WTC11 (cell line): ENCODE measurements at regions not wholly inside any gene's neighbourhood (a gene's known extent, or its start where the extent isn't known, plus 50 kb on each side); places are given as distances from the start of the nearest gene placed in this dataset.

Experiments
- ATAC-seq: fragments of 200-7000 bp; cut with Tn5 transposase; 2 replicates; pipeline ENCODE4 v1.10.0; 2021; ENCODE audit warnings: mild to moderate bottlenecking, moderate library complexity
- CTCF ChIA-PET: fragments of 300-600 bp; sonication (Branson Sonifier 250); formaldehyde crosslinking; loops from one replicate; lab custom pipeline; 2021; ENCODE audit warnings: antibody characterized with exemption; lab: Charles Lee
- POLR2A ChIA-PET: fragments of 350-600 bp; sonication (Branson Sonifier 250); formaldehyde crosslinking; loops from one replicate; lab custom pipeline; 2021; ENCODE audit warnings: antibody characterized with exemption; lab: Charles Lee
- DNase-seq: peaks from one replicate; pipeline ENCODE4 v3.0.0; 2021; ENCODE audit warnings: low spot score
- H3K27ac Mint-ChIP-seq: 2 replicates; pipeline ENCODE4 v1.8.0; 2021; ENCODE audit warnings: mixed read lengths
- H3K27me3 Mint-ChIP-seq: 2 replicates; pipeline ENCODE4 v1.8.0; 2021; ENCODE audit warnings: low read depth, mild to moderate bottlenecking, moderate library complexity, mixed read lengths
- H3K36me3 Mint-ChIP-seq: 2 replicates; pipeline ENCODE4 v1.8.0; 2021; ENCODE audit warnings: mixed read lengths
- H3K4me1 Mint-ChIP-seq: 2 replicates; pipeline ENCODE4 v1.8.0; 2022; ENCODE audit warnings: mixed read lengths
- H3K4me3 Mint-ChIP-seq: 2 replicates; pipeline ENCODE4 v1.8.0; 2021; ENCODE audit warnings: mild to moderate bottlenecking, moderate library complexity, mixed read lengths
- H3K9me3 Mint-ChIP-seq: 2 replicates; pipeline ENCODE4 v1.8.0; 2021; ENCODE audit warnings: mixed read lengths
- ATF1 ChIP-seq: sonication (generic); formaldehyde crosslinking; IDR thresholded peaks from 2 replicates; pipeline ENCODE4 v1.8.1; 2023; ENCODE audit warnings: mild to moderate bottlenecking, moderate library complexity, missing genetic modification reagents
- CREB1 ChIP-seq: sonication (generic); formaldehyde crosslinking; IDR thresholded peaks from 2 replicates; pipeline ENCODE4 v1.8.0; 2023; ENCODE audit warnings: mild to moderate bottlenecking, missing genetic modification reagents
- CREM ChIP-seq: sonication (generic); formaldehyde crosslinking; IDR thresholded peaks from 2 replicates; pipeline ENCODE4 v1.8.1; 2022; ENCODE audit warnings: mild to moderate bottlenecking, missing genetic modification reagents, moderate library complexity
- GTF2I ChIP-seq: fragments of 250-450 bp; sonication (Bioruptor Pico); conservative IDR thresholded peaks from 2 replicates; pipeline ENCODE4 v1.4.0; 2021; ENCODE audit warnings: mild to moderate bottlenecking
- MXD4 ChIP-seq: fragments of 250-450 bp; sonication (Bioruptor Pico); IDR thresholded peaks from 2 replicates; pipeline ENCODE4 v1.8.0; 2021; ENCODE audit warnings: mild to moderate bottlenecking, moderate library complexity, borderline replicate concordance
- NFE2L1 ChIP-seq: sonication (generic); formaldehyde crosslinking; IDR thresholded peaks from 2 replicates; pipeline ENCODE4 v1.8.1; 2023; ENCODE audit warnings: missing genetic modification reagents
- OVOL2 ChIP-seq: fragments of 250-450 bp; sonication (Bioruptor Pico); IDR thresholded peaks from 2 replicates; pipeline ENCODE4 v1.9.0; 2021; ENCODE audit warnings: mild to moderate bottlenecking, borderline replicate concordance
- SOX15 ChIP-seq: fragments of 250-450 bp; sonication (Bioruptor Pico); IDR thresholded peaks from 2 replicates; pipeline ENCODE4 v1.9.0; 2021; ENCODE audit warnings: mild to moderate bottlenecking
- TEAD1 ChIP-seq: sonication (generic); formaldehyde crosslinking; IDR thresholded peaks from 2 replicates; pipeline ENCODE4 v1.8.0; 2022; ENCODE audit warnings: mild to moderate bottlenecking, missing genetic modification reagents
- ZNF138 ChIP-seq: sonication (generic); formaldehyde crosslinking; conservative IDR thresholded peaks from 2 replicates; pipeline ENCODE4 v1.8.1; 2022; ENCODE audit warnings: mild to moderate bottlenecking, moderate library complexity, missing genetic modification reagents
- TF ChIP-seq, protein P1 (sequence below): sonication (generic); formaldehyde crosslinking; IDR thresholded peaks from 2 replicates; pipeline ENCODE4 v1.8.1; 2023; ENCODE audit warnings: mild to moderate bottlenecking, missing genetic modification reagents, borderline replicate concordance
- TF ChIP-seq, protein P2 (sequence below): fragments of 250-450 bp; sonication (Bioruptor Pico); IDR thresholded peaks from 2 replicates; pipeline ENCODE4 v1.9.0; 2021; ENCODE audit warnings: mild to moderate bottlenecking, borderline replicate concordance
- TF ChIP-seq, protein P3 (sequence below): sonication (generic); formaldehyde crosslinking; IDR thresholded peaks from 2 replicates; pipeline ENCODE4 v1.8.1; 2023; ENCODE audit warnings: mild to moderate bottlenecking, missing genetic modification reagents, moderate library complexity
- TF ChIP-seq, protein P4 (sequence below): fragments of 250-450 bp; sonication (Bioruptor Pico); conservative IDR thresholded peaks from 2 replicates; pipeline ENCODE4 v1.9.0; 2021; ENCODE audit warnings: mild to moderate bottlenecking
- TF ChIP-seq, protein P5 (sequence below): sonication (generic); formaldehyde crosslinking; IDR thresholded peaks from 2 replicates; pipeline ENCODE4 v1.8.1; 2023; ENCODE audit warnings: mild to moderate bottlenecking, missing genetic modification reagents

DNA sequence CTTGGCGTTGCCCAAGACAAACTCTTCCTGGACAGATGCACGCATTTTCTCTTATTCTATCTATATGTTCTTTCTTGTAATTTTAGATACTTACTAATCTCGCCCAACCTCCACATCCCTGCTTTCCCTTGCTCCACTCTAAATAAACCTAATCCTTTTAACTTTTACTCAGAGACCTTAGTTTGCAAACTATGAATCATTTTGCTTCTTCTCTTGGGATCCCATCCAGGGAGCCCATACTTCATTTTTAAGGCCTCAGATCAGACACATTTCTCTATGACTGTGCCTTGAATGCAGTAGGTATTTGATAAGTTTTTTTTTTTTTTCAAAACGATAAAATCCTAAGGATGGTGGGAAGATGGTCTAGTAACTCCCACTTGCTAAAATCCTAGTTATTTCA is 353.8 kb upstream of the HAND2 start (continued):
- TF ChIP-seq, protein P1, sequence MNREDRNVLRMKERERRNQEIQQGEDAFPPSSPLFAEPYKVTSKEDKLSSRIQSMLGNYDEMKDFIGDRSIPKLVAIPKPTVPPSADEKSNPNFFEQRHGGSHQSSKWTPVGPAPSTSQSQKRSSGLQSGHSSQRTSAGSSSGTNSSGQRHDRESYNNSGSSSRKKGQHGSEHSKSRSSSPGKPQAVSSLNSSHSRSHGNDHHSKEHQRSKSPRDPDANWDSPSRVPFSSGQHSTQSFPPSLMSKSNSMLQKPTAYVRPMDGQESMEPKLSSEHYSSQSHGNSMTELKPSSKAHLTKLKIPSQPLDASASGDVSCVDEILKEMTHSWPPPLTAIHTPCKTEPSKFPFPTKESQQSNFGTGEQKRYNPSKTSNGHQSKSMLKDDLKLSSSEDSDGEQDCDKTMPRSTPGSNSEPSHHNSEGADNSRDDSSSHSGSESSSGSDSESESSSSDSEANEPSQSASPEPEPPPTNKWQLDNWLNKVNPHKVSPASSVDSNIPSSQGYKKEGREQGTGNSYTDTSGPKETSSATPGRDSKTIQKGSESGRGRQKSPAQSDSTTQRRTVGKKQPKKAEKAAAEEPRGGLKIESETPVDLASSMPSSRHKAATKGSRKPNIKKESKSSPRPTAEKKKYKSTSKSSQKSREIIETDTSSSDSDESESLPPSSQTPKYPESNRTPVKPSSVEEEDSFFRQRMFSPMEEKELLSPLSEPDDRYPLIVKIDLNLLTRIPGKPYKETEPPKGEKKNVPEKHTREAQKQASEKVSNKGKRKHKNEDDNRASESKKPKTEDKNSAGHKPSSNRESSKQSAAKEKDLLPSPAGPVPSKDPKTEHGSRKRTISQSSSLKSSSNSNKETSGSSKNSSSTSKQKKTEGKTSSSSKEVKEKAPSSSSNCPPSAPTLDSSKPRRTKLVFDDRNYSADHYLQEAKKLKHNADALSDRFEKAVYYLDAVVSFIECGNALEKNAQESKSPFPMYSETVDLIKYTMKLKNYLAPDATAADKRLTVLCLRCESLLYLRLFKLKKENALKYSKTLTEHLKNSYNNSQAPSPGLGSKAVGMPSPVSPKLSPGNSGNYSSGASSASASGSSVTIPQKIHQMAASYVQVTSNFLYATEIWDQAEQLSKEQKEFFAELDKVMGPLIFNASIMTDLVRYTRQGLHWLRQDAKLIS (CRISPR knock-in tag), result no peak

DNA sequence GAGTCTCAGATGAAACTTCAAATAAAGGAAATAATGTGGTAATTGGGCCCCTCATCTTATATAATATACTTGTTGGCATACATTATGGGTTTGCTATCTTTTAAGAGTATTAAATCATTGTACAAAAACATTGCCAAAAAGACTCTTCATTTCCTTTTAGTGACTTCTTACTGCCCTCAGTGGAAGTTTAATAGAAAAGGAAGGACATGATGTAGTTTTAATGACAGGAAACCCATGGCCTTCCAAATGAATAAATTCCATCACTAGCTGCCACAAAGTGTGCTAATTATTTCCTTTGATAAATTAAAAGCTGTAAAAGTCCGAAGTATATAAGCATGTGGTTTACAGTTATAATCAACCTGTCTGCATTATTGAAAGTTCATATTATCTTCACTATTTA is 350.9 kb upstream of the HAND2 start:
- Mint-ChIP-seq H3K4me3 (no peak overlapping the region), H3K36me3 (no peaks in the 10 kb centered on the region)
- no peak for ATAC-seq
- TF ChIP-seq, protein P2, sequence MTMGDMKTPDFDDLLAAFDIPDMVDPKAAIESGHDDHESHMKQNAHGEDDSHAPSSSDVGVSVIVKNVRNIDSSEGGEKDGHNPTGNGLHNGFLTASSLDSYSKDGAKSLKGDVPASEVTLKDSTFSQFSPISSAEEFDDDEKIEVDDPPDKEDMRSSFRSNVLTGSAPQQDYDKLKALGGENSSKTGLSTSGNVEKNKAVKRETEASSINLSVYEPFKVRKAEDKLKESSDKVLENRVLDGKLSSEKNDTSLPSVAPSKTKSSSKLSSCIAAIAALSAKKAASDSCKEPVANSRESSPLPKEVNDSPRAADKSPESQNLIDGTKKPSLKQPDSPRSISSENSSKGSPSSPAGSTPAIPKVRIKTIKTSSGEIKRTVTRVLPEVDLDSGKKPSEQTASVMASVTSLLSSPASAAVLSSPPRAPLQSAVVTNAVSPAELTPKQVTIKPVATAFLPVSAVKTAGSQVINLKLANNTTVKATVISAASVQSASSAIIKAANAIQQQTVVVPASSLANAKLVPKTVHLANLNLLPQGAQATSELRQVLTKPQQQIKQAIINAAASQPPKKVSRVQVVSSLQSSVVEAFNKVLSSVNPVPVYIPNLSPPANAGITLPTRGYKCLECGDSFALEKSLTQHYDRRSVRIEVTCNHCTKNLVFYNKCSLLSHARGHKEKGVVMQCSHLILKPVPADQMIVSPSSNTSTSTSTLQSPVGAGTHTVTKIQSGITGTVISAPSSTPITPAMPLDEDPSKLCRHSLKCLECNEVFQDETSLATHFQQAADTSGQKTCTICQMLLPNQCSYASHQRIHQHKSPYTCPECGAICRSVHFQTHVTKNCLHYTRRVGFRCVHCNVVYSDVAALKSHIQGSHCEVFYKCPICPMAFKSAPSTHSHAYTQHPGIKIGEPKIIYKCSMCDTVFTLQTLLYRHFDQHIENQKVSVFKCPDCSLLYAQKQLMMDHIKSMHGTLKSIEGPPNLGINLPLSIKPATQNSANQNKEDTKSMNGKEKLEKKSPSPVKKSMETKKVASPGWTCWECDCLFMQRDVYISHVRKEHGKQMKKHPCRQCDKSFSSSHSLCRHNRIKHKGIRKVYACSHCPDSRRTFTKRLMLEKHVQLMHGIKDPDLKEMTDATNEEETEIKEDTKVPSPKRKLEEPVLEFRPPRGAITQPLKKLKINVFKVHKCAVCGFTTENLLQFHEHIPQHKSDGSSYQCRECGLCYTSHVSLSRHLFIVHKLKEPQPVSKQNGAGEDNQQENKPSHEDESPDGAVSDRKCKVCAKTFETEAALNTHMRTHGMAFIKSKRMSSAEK, result no peak
- TF ChIP-seq ZNF138 (CRISPR knock-in tag) (no peak), NFE2L1 (CRISPR knock-in tag) (no peak), CREB1 (CRISPR knock-in tag) (no peak)
- TF ChIP-seq, all 79 proteins: peak for 0
- CTCF ChIA-PET, result no interaction called here
- Mint-ChIP-seq H3K4me1 (peaks cover 12% of the 10 kb centered on the region), H3K9me3 (0 out of 2 replicates have a peak, but pooled peaks cover under 1% of the 10 kb centered on the region), H3K27me3 (no peaks in the 10 kb centered on the region; the same call in 1 of the 2 replicates), H3K27ac (no peak overlapping the region)
- no peak for DNase-seq
- POLR2A ChIA-PET, result no interaction called here

DNA sequence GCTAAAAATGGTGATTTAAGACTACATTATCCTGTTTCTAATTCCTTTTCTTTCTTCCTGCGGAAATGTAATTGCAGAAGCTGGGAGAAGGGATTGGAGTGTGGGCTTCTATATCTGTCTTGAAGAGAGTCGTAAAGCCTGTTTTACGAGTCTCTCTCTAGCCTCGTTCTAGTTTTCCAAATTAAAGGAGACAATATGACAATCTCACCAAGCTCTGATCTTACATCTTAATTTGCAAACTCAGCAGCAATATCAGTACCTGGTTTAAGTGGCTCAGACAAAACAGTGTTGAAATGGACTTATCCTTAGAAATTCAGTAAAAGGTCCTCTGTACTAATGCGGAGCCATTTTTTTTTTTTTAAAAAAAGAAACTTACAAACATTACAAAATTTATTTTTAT is 349.5 kb upstream of the HAND2 start:
- no peak for ATAC-seq
- Mint-ChIP-seq H3K4me3 (no peak overlapping the region), H3K27ac (no peak overlapping the region), H3K9me3 (no peaks in the 10 kb centered on the region), H3K4me1 (peaks cover 12% of the 10 kb centered on the region), H3K27me3 (no peaks in the 10 kb centered on the region), H3K36me3 (no peaks in the 10 kb centered on the region)
- DNase-seq, result no peak
- TF ChIP-seq ATF1 (CRISPR knock-in tag) (no peak), GTF2I (CRISPR knock-in tag) (no peak), TEAD1 (CRISPR knock-in tag) (no peak)
- ChIA-PET CTCF (no interaction called here), POLR2A (no interaction called here)

DNA sequence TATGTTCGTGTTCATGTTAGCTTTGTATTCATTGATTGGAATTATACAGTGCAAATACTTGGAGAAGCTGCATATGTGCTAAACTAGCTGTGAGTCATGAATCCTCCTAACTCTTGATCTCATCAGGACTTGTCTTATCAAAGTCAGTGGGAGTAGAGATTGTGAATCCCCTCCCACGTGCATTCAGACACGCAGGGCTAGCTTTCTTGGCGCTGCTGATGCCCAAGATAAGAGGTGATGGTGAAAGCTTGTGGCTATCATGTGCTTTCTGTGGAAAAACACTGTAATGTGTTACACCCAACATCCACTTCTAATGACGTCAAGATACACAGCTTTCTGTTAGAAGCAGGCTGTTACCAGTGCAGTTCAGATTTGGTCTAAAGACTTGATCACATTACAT is 348.7 kb upstream of the HAND2 start:
- no peaks in the 10 kb centered on the region for H3K27me3 Mint-ChIP-seq
- CTCF ChIA-PET, result no interaction called here
- H3K4me3 Mint-ChIP-seq, result no peak overlapping the region
- H3K9me3 Mint-ChIP-seq, result no peaks in the 10 kb centered on the region
- no peak for DNase-seq
- no peak for ATAC-seq
- POLR2A ChIA-PET, result no interaction called here
- H3K4me1 Mint-ChIP-seq, result peaks cover 12% of the 10 kb centered on the region
- no peaks in the 10 kb centered on the region for H3K36me3 Mint-ChIP-seq
- TF ChIP-seq OVOL2 (CRISPR knock-in tag), result no peak
- no peak overlapping the region for H3K27ac Mint-ChIP-seq

DNA sequence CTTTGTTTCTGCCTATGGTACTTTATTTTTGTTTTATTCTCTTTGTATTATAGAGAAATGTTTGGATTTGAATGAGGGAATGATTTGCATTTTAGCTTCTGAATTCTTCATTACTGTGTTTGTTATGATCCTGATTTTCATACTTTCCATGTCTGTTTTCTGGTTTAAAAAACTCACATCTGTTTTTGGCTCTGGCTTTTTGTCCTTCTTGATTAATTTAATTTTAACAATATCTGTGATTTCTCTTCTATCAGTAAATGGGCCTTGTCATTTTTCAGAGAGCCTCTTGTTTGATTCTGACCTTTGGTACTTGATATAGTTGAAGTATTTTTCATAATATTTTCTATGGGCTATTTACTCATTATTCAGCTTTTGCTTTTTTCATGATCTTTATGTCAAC is 341.6 kb upstream of the HAND2 start:
- H3K36me3 Mint-ChIP-seq, result no peaks in the 10 kb centered on the region
- H3K4me1 Mint-ChIP-seq, result no peaks in the 10 kb centered on the region
- CTCF ChIA-PET, result no interaction called here
- POLR2A ChIA-PET, result no interaction called here
- H3K27me3 Mint-ChIP-seq, result no peaks in the 10 kb centered on the region
- no peaks in the 10 kb centered on the region for H3K9me3 Mint-ChIP-seq
- H3K4me3 Mint-ChIP-seq, result no peak overlapping the region
- DNase-seq, result no peak
- TF ChIP-seq SOX15 (no peak), MXD4 (CRISPR knock-in tag) (no peak), CREM (CRISPR knock-in tag) (no peak)
- TF ChIP-seq, protein P3, sequence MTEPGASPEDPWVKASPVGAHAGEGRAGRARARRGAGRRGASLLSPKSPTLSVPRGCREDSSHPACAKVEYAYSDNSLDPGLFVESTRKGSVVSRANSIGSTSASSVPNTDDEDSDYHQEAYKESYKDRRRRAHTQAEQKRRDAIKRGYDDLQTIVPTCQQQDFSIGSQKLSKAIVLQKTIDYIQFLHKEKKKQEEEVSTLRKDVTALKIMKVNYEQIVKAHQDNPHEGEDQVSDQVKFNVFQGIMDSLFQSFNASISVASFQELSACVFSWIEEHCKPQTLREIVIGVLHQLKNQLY (CRISPR knock-in tag), result no peak
- TF ChIP-seq, protein P4, sequence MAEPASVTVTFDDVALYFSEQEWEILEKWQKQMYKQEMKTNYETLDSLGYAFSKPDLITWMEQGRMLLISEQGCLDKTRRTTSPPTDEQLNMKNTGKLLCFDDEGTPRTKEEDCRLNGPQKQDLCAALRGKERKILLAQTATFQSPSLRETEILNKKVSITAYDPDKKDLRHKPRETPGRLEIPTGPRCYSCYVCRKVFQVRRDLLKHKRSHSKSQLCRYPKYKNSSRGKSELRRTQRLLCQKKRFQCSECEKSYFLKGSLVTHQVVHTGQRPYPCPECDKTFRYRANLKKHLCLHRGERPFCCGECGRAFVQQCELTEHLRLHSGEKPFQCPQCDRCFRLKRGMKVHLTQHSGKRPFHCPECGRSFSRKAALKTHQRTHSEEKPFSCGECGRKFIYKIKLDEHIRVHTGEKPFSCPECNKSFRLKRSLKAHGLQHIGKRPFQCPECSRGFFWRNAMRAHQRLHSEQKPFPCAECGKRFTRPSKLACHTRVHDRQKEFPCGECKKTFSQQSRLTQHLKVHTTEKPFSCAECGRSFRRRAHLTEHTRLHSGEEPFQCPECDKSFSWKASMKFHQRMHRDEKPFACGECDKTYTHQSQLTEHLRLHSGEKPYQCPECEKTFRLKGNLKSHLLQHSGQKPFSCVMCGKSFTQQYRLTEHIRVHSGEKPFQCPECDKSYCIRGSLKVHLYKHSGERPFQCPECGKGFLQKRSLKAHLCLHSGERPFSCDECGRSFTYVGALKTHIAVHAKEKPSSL, result no peak
- TF ChIP-seq, protein P5, sequence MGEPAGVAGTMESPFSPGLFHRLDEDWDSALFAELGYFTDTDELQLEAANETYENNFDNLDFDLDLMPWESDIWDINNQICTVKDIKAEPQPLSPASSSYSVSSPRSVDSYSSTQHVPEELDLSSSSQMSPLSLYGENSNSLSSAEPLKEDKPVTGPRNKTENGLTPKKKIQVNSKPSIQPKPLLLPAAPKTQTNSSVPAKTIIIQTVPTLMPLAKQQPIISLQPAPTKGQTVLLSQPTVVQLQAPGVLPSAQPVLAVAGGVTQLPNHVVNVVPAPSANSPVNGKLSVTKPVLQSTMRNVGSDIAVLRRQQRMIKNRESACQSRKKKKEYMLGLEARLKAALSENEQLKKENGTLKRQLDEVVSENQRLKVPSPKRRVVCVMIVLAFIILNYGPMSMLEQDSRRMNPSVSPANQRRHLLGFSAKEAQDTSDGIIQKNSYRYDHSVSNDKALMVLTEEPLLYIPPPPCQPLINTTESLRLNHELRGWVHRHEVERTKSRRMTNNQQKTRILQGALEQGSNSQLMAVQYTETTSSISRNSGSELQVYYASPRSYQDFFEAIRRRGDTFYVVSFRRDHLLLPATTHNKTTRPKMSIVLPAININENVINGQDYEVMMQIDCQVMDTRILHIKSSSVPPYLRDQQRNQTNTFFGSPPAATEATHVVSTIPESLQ, result no peak
- H3K27ac Mint-ChIP-seq, result no peak overlapping the region
- no peak for ATAC-seq
